HEK293 (cell line): ENCODE measurements at regions not wholly inside any gene's neighbourhood (a gene's known extent, or its start where the extent isn't known, plus 50 kb on each side); places are given as distances from the start of the nearest gene placed in this dataset.

Experiments
- CTCF ChIA-PET: fragments of 350-600 bp; formaldehyde crosslinking; extraction: SDS; loops from one replicate; lab custom pipeline; 2021; ENCODE audit warnings: antibody characterized with exemption; lab: Yijun Ruan, JAX
- POLR2A ChIA-PET: fragments of 300-600 bp; formaldehyde crosslinking; extraction: SDS; loops from one replicate; lab custom pipeline; 2020; ENCODE audit warnings: antibody characterized with exemption, inconsistent platforms; lab: Yijun Ruan, JAX
- H3K27ac ChIP-seq: fragments of 200-500 bp; sonication (Bioruptor generic); 2 replicates; pipeline ENCODE4 v1.5.1; 2014; ENCODE audit warnings: low read depth, low read length, control low read depth, inconsistent platforms; ENCODE audit errors: extremely low read depth
- H3K36me3 ChIP-seq, 2 experiments: fragments of 200-500 bp in 1 of 2; sonication (Bioruptor generic) in 1 of 2; 1 replicate in 1 of 2; 2 replicates in 1 of 2; pipeline ENCODE4 v1.5.1; 2014 to 2017; ENCODE audit warnings: inconsistent platforms in 2 of 2, low read length in 2 of 2; ENCODE audit not compliant: control insufficient read depth in 2 of 2, insufficient read depth in 1 of 2
- H3K4me1 ChIP-seq: fragments of 200-500 bp; sonication (Bioruptor generic); 2 replicates; pipeline ENCODE4 v1.5.1; 2014; ENCODE audit warnings: mild to moderate bottlenecking, low read length, inconsistent platforms; ENCODE audit not compliant: control insufficient read depth, insufficient read depth
- H3K4me3 ChIP-seq: 2 replicates; pipeline ENCODE4 v1.5.1; 2011; ENCODE audit warnings: low read depth, mild to moderate bottlenecking, control low read depth, low read length, moderate library complexity
- H3K9me3 ChIP-seq: fragments of 200-500 bp; sonication (Bioruptor generic); 2 replicates; pipeline ENCODE4 v1.5.1; 2014; ENCODE audit warnings: low read depth, low read length, inconsistent platforms; ENCODE audit not compliant: control insufficient read depth, insufficient read depth
- EGR2 ChIP-seq: fragments of 450-650 bp; formaldehyde crosslinking; IDR thresholded peaks from 2 replicates; pipeline ENCODE4 v1.5.1; 2016; ENCODE audit warnings: low read depth, missing biosample characterization, missing genetic modification characterization
- GFI1B ChIP-seq: fragments of 450-650 bp; formaldehyde crosslinking; IDR thresholded peaks from 2 replicates; pipeline ENCODE4 v1.5.1; 2016; ENCODE audit warnings: missing biosample characterization, missing genetic modification characterization
- GLI2 ChIP-seq: fragments of 450-650 bp; formaldehyde crosslinking; IDR thresholded peaks from 2 replicates; pipeline ENCODE4; 2017; ENCODE audit warnings: missing biosample characterization, missing genetic modification characterization, low read depth, borderline replicate concordance
- GLIS1 ChIP-seq: fragments of 450-650 bp; formaldehyde crosslinking; IDR thresholded peaks from 2 replicates; pipeline ENCODE4 v1.5.1; 2016; ENCODE audit warnings: missing biosample characterization, missing genetic modification characterization
- HOXC10 ChIP-seq: sonication (generic); formaldehyde crosslinking; IDR thresholded peaks from 2 replicates; pipeline ENCODE4 v1.8.1; 2023; ENCODE audit warnings: mild to moderate bottlenecking, missing genetic modification reagents
- PRDM4 ChIP-seq: fragments of 450-650 bp; formaldehyde crosslinking; IDR thresholded peaks from 2 replicates; pipeline ENCODE4 v1.5.1; 2017; ENCODE audit warnings: missing biosample characterization, missing genetic modification characterization
- RBAK ChIP-seq: fragments of 450-650 bp; formaldehyde crosslinking; IDR thresholded peaks from 2 replicates; pipeline ENCODE4 v1.5.1; 2016; ENCODE audit warnings: missing biosample characterization, missing genetic modification characterization
- REST ChIP-seq: fragments of 450-650 bp; formaldehyde crosslinking; IDR thresholded peaks from 2 replicates; pipeline ENCODE4 v1.5.1; 2016; ENCODE audit warnings: missing biosample characterization, missing genetic modification characterization
- YY2 ChIP-seq: fragments of 450-650 bp; formaldehyde crosslinking; IDR thresholded peaks from 2 replicates; pipeline ENCODE4 v1.5.1; 2016; ENCODE audit warnings: missing biosample characterization, missing genetic modification characterization
- ZBTB1 ChIP-seq: fragments of 450-650 bp; formaldehyde crosslinking; IDR thresholded peaks from 2 replicates; pipeline ENCODE4 v1.5.1; 2016; ENCODE audit warnings: missing biosample characterization, missing genetic modification characterization
- ZNF132 ChIP-seq: fragments of 450-650 bp; formaldehyde crosslinking; IDR thresholded peaks from 2 replicates; pipeline ENCODE4 v1.5.1; 2017; ENCODE audit warnings: missing biosample characterization, missing genetic modification characterization, borderline replicate concordance
- ZNF138 ChIP-seq: fragments of 450-650 bp; formaldehyde crosslinking; IDR thresholded peaks from 2 replicates; pipeline ENCODE4 v1.5.1; 2016; ENCODE audit warnings: missing biosample characterization, missing genetic modification characterization, borderline replicate concordance
- ZNF211 ChIP-seq: fragments of 450-650 bp; formaldehyde crosslinking; IDR thresholded peaks from 2 replicates; pipeline ENCODE4 v1.5.1; 2016; ENCODE audit warnings: low read depth, missing biosample characterization, missing genetic modification characterization
- ZNF221 ChIP-seq: fragments of 450-650 bp; formaldehyde crosslinking; IDR thresholded peaks from 2 replicates; pipeline ENCODE4 v1.5.1; 2017; ENCODE audit warnings: missing biosample characterization, missing genetic modification characterization, borderline replicate concordance
- ZNF223 ChIP-seq: fragments of 450-650 bp; formaldehyde crosslinking; IDR thresholded peaks from 2 replicates; pipeline ENCODE4 v1.5.1; 2016; ENCODE audit warnings: missing biosample characterization, missing genetic modification characterization
- ZNF23 ChIP-seq: fragments of 450-650 bp; formaldehyde crosslinking; IDR thresholded peaks from 2 replicates; pipeline ENCODE4 v1.5.1; 2016; ENCODE audit warnings: missing biosample characterization, missing genetic modification characterization, borderline replicate concordance
- ZNF239 ChIP-seq: fragments of 450-650 bp; formaldehyde crosslinking; IDR thresholded peaks from 2 replicates; pipeline ENCODE4 v1.5.1; 2016; ENCODE audit warnings: missing biosample characterization, missing genetic modification characterization
- ZNF26 ChIP-seq: fragments of 450-650 bp; formaldehyde crosslinking; IDR thresholded peaks from 2 replicates; pipeline ENCODE4 v1.5.1; 2016; ENCODE audit warnings: missing biosample characterization, missing genetic modification characterization
- ZNF362 ChIP-seq: fragments of 450-650 bp; formaldehyde crosslinking; IDR thresholded peaks from 2 replicates; pipeline ENCODE4 v1.5.1; 2016; ENCODE audit warnings: missing biosample characterization, missing genetic modification characterization
- ZNF37A ChIP-seq: fragments of 450-650 bp; IDR thresholded peaks from 2 replicates; pipeline ENCODE4 v1.5.1; 2018; ENCODE audit warnings: missing biosample characterization, missing genetic modification characterization
- ZNF391 ChIP-seq: fragments of 450-650 bp; formaldehyde crosslinking; IDR thresholded peaks from 2 replicates; pipeline ENCODE4 v1.5.1; 2016; ENCODE audit warnings: low read depth, missing biosample characterization, missing genetic modification characterization, borderline replicate concordance
- ZNF48 ChIP-seq: fragments of 450-650 bp; formaldehyde crosslinking; IDR thresholded peaks from 2 replicates; pipeline ENCODE4 v1.5.1; 2016; ENCODE audit warnings: missing biosample characterization, missing genetic modification characterization
- ZNF549 ChIP-seq: fragments of 450-650 bp; IDR thresholded peaks from 2 replicates; pipeline ENCODE4 v1.5.1; 2018; ENCODE audit warnings: missing biosample characterization, missing genetic modification characterization, mild to moderate bottlenecking, inconsistent platforms, moderate library complexity
- ZNF621 ChIP-seq: fragments of 450-650 bp; formaldehyde crosslinking; IDR thresholded peaks from 2 replicates; pipeline ENCODE4 v1.5.1; 2017; ENCODE audit warnings: missing biosample characterization, missing genetic modification characterization
- ZNF629 ChIP-seq: fragments of 450-650 bp; formaldehyde crosslinking; IDR thresholded peaks from 2 replicates; pipeline ENCODE4 v1.5.1; 2017; ENCODE audit warnings: missing biosample characterization, missing genetic modification characterization
- ZNF664 ChIP-seq: fragments of 450-650 bp; formaldehyde crosslinking; IDR thresholded peaks from 2 replicates; pipeline ENCODE4 v1.5.1; 2016; ENCODE audit warnings: missing biosample characterization, missing genetic modification characterization
- ZNF76 ChIP-seq: fragments of 450-650 bp; formaldehyde crosslinking; IDR thresholded peaks from 2 replicates; pipeline ENCODE4; 2016; ENCODE audit warnings: low read depth, missing biosample characterization, missing genetic modification characterization, borderline replicate concordance
- ZNF776 ChIP-seq: fragments of 450-650 bp; formaldehyde crosslinking; IDR thresholded peaks from 2 replicates; pipeline ENCODE4 v1.5.0; 2017; ENCODE audit warnings: missing biosample characterization, missing genetic modification characterization, borderline replicate concordance
- ZNF830 ChIP-seq: fragments of 450-650 bp; IDR thresholded peaks from 2 replicates; pipeline ENCODE4 v1.5.0; 2018; ENCODE audit warnings: missing biosample characterization, missing genetic modification characterization, low read depth, mild to moderate bottlenecking, moderate library complexity

DNA sequence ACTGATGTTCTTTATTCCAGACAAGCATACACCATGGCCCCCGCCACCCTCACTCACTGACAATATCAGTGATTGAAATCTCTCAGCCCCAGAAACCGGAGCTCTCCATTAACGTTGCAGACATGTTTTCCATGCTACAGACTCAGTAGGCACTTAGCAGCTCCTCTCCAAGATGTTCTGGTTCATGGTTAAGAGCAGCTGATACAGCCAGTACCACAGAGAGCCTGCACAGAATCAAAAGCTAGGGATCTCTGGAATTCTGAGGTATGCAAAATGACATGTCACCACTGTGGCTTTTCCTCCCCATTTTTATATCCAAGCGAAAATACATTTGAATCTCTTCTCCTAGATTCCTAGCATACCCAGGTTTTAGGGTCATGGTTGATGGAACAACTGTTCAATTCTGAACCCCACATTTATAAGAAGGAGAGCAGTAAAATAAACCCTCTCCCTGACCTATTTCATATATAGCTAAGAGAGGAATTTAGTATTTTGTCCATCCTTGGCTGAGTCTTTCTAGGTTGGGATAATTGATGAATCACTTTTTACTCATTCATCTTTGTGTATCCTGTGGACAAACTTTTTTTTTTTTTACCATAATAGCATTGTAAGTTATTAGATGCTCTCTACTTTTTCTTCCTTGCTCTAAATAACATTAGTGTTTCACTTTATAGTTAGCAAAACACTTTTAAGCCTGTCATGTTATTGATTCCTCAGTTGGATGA, 488.4 kb upstream of the PIK3C3 start:
- no peak overlapping the region for H3K4me3 ChIP-seq
- ChIA-PET CTCF (no interaction called here), POLR2A (interaction anchor here (0.7 kb wide), 1 partner anchor 9 kb away, joined by 3 read pairs; no protein-coding TSS in a partner anchor)
- H3K4me1 ChIP-seq: no peaks in the 10 kb centered on the region
- H3K27ac ChIP-seq: no peak overlapping the region
- TF ChIP-seq ZBTB1: no peak
- no peak for TF ChIP-seq HOXC10 (CRISPR knock-in tag)
- no peak for TF ChIP-seq ZNF664
- TF ChIP-seq ZNF211 (tag by site-specific recombination): no peak
- no peak for TF ChIP-seq EGR2 (tag by site-specific recombination)
- no peak for TF ChIP-seq ZNF26 (tag by site-specific recombination)
- TF ChIP-seq ZNF362 (tag by site-specific recombination): no peak
- no peak for TF ChIP-seq ZNF23 (tag by site-specific recombination)
- TF ChIP-seq ZNF37A: no peak
- no peak for TF ChIP-seq ZNF391 (tag by site-specific recombination)
- TF ChIP-seq ZNF629 (tag by site-specific recombination): no peak
- no peaks in the 10 kb centered on the region for H3K36me3 ChIP-seq
- no peaks in the 10 kb centered on the region for H3K9me3 ChIP-seq

GRCh38 chr18:41465386-41465785, 489.6 kb upstream of the PIK3C3 start:
- H3K9me3 ChIP-seq: no peaks in the 10 kb centered on the region
- H3K4me1 ChIP-seq: no peaks in the 10 kb centered on the region
- POLR2A ChIA-PET: no interaction called here
- H3K36me3 ChIP-seq: no peaks in the 10 kb centered on the region
- CTCF ChIA-PET: no interaction called here
- TF ChIP-seq GLIS1 (tag by site-specific recombination) (no peak), ZNF48 (tag by site-specific recombination) (no peak), ZNF239 (no peak), ZNF138 (tag by site-specific recombination) (no peak), YY2 (tag by site-specific recombination) (no peak), GLI2 (tag by site-specific recombination) (no peak), ZNF621 (tag by site-specific recombination) (no peak), GFI1B (no peak), ZNF549 (no peak), RBAK (tag by site-specific recombination) (no peak), REST (tag by site-specific recombination) (no peak), ZNF776 (tag by site-specific recombination) (no peak), ZNF830 (no peak), ZNF221 (tag by site-specific recombination) (no peak), ZNF132 (tag by site-specific recombination) (no peak), ZNF223 (tag by site-specific recombination) (no peak), ZNF76 (tag by site-specific recombination) (no peak), PRDM4 (tag by site-specific recombination) (no peak)
- no peak overlapping the region for H3K4me3 ChIP-seq
- H3K27ac ChIP-seq: no peak overlapping the region
